Duodenal mucosa (tissue), 2 donors: ENCODE measurements at regions not wholly inside any gene's neighbourhood (a gene's known extent, or its start where the extent isn't known, plus 50 kb on each side); places are given as distances from the start of the nearest gene placed in this dataset.
"Not testable (repeated sequence)": the region's sequence is repeated elsewhere in the genome, so short reads cannot be mapped to it uniquely, and the experiment has no call there.

Experiments used
- H3K27ac ChIP-seq: one replicate; pipeline ENCODE4 v1.7.0; 2013; ENCODE audit warnings: low read depth, low read length
- H3K27me3 ChIP-seq, 2 donors: one replicate each; pipeline ENCODE4 v1.7.0; 2013; ENCODE audit warnings: low read length in 2 of 2, control low read depth in 1 of 2; ENCODE audit not compliant: insufficient read depth in 2 of 2, control insufficient read depth in 1 of 2
- H3K36me3 ChIP-seq, 2 donors: one replicate each; pipeline ENCODE4 v1.7.0; 2013; ENCODE audit warnings: low read length in 2 of 2, control low read depth in 1 of 2; ENCODE audit not compliant: insufficient read depth in 2 of 2, control insufficient read depth in 1 of 2
- H3K4me1 ChIP-seq, 2 donors: one replicate each; pipeline ENCODE4 v1.7.0; 2013; ENCODE audit warnings: low read length in 2 of 2, control low read depth in 1 of 2; ENCODE audit not compliant: insufficient read depth in 2 of 2, control insufficient read depth in 1 of 2
- H3K4me3 ChIP-seq, 2 donors: one replicate each; pipeline ENCODE4 v1.7.0; 2013; ENCODE audit warnings: low read length in 2 of 2, low read depth in 1 of 2
- H3K9ac ChIP-seq, 2 donors: one replicate each; pipeline ENCODE4 v1.7.0; 2013; ENCODE audit warnings: low read length in 2 of 2, low read depth in 1 of 2
- H3K9me3 ChIP-seq, 2 donors: one replicate each; pipeline ENCODE4 v1.7.0; 2013; ENCODE audit warnings: low read length in 2 of 2, control low read depth in 1 of 2; ENCODE audit not compliant: control insufficient read depth in 1 of 2

DNA sequence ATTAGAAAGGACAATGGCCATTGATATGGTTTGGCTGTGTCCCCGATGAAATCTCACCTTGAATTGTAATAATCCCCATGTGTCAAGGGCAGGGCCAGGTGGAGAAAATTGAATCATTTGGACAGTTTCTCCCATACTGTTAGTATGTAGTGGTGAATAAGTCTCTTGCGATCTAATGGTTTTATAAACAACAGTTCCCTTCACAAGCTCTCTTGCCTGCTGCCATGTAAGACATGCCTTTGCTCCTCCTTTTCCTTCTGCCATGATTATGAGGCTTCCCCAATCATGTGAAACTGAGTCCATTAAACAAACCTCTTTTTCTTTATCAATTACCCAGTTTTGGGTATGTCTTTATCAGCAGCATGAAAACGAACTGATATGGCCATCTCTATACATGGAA is 302.7 kb downstream of the SFMBT2 start:
- no peak overlapping the region for H3K27ac ChIP-seq
- H3K4me3 ChIP-seq: no peak overlapping the region
- no peaks in the 10 kb centered on the region for H3K4me1 ChIP-seq
- H3K36me3 ChIP-seq: no peaks in the 10 kb centered on the region
- no peaks in the 10 kb centered on the region for H3K27me3 ChIP-seq
- peaks cover 0 to 17% of the 10 kb centered on the region in 2 donors for H3K9me3 ChIP-seq
- no peak overlapping the region for H3K9ac ChIP-seq

DNA sequence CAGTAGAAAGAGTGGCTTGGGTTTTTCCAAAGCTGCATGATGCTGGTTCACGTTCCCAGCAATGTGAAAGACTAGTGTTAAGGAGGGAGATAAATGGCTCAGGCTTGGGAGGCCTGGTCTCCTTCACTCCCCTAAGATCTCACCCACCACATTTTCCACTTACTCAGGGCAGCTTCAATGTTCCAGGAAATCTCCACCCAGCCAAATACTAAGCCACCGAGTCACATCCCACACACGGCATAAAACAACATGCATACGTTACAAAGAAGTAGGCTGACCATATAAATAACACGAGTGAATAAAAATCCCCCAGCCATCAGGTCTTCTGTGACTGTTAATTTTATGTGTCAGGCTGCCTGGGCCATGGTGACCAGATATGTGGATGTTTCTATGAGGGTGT is 303.5 kb downstream of the SFMBT2 start:
- H3K27me3 ChIP-seq: no peaks in the 10 kb centered on the region
- no peak overlapping the region for H3K9ac ChIP-seq
- no peaks in the 10 kb centered on the region for H3K4me1 ChIP-seq
- no peak overlapping the region for H3K4me3 ChIP-seq
- no peak overlapping the region for H3K27ac ChIP-seq
- no peaks in the 10 kb centered on the region for H3K36me3 ChIP-seq
- peaks cover 0 to 19% of the 10 kb centered on the region in 2 donors for H3K9me3 ChIP-seq

- not testable (repeated sequence) for H3K27me3 ChIP-seq, H3K4me1 ChIP-seq, H3K4me3 ChIP-seq, H3K9ac ChIP-seq, H3K27ac ChIP-seq, H3K36me3 ChIP-seq
- H3K9me3 ChIP-seq: peaks cover 0 to 19% of the 10 kb centered on the region in 2 donors
Measured at GRCh38 chr10:7104379-7104778, 306.5 kb downstream of the SFMBT2 start.

DNA sequence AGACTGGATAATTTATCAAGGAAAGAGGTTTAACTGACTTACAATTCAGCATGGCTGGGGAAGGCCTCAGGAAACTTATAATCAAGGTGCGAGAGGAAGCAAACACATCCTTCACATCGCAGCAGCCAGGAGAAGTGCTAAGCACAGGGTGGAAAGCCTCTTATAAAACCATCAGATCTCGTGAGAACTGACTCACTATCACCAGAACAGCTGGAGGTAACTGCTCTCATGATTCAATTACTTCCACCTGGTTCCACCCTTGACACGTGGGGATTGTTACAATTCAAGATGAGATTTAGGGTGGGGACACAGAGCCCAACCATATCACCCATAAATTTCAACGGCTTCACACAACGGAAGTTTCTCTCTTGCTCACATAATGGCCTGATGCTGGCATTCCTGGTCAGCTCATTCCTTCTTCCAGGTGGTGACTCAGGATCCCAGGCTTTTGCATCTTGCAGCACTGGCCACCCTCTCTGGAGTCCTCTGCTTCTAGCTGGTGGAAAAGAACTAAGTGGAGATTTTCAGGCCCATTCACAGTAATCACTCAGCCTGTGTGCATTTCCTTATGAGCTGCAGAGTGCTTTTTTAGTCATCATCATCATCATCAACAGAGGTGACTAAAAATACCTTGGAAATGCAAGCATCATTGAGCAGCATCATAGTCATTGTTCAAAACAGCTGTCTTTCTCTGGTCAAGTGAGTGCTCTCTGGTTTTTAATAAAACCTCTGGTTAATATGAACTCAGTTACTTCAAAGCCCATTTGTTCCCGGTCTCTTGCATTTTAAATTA is 308.1 kb downstream of the SFMBT2 start:
- H3K27ac ChIP-seq: no peak overlapping the region
- no peaks in the 10 kb centered on the region for H3K27me3 ChIP-seq
- H3K9ac ChIP-seq: no peak overlapping the region
- peaks cover 0 to 23% of the 10 kb centered on the region in 2 donors for H3K9me3 ChIP-seq
- no peak overlapping the region for H3K4me3 ChIP-seq
- H3K4me1 ChIP-seq: no peaks in the 10 kb centered on the region
- H3K36me3 ChIP-seq: no peaks in the 10 kb centered on the region

DNA sequence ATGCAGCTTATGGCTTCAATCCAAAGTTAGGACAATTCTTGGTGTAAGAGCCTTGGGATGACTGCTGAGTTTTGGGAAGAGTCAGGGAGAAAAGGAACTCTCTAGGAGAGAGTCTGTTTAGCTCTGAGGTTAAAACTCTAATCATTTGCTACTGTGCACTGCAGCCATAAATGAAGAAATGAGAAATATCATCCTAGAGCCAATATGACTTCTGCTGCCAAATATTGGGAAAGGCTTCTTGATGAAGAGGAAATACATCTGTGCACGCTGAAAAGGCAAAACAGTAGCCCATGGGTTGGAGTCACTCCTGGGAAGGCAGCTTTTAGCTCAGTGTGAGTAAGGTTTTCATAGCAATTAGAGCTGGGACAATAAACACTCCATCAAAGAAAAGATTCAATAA is 308.8 kb downstream of the SFMBT2 start:
- H3K9ac ChIP-seq: no peak overlapping the region
- H3K4me3 ChIP-seq: no peak overlapping the region
- no peaks in the 10 kb centered on the region for H3K36me3 ChIP-seq
- H3K27me3 ChIP-seq: no peaks in the 10 kb centered on the region
- no peaks in the 10 kb centered on the region for H3K4me1 ChIP-seq
- no peak overlapping the region for H3K27ac ChIP-seq
- H3K9me3 ChIP-seq: peaks cover 0 to 23% of the 10 kb centered on the region in 2 donors

DNA sequence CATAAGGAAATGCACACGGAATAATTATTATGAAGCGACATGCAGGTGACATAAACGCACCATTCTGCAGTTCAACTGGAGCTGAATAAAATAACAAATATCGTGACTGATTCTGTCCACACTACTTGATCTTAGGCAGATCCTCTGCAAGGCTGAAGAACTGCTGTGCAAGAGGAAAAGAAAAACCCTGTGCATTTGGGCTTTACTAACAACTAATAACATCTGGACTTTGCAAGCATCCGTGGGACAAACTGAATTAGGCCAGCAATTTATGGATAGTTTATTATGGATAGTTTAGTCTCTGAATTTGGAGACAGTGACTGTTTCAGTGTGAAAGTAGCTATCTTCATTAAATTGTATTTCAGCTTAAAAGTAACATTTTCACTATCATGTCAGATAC is 309.4 kb downstream of the SFMBT2 start:
- Histone ChIP-seq H3K4me3 (no peak overlapping the region), H3K27ac (no peak overlapping the region), H3K9me3 (peaks cover 0 to 23% of the 10 kb centered on the region in 2 donors), H3K9ac (no peak overlapping the region), H3K4me1 (no peaks in the 10 kb centered on the region), H3K27me3 (no peaks in the 10 kb centered on the region), H3K36me3 (no peaks in the 10 kb centered on the region)

- Histone ChIP-seq H3K27me3 (no peaks in the 10 kb centered on the region), H3K4me3 (no peak overlapping the region), H3K9ac (no peak overlapping the region), H3K27ac (no peak overlapping the region), H3K4me1 (no peaks in the 10 kb centered on the region), H3K36me3 (no peaks in the 10 kb centered on the region), H3K9me3 (peaks cover 0 to 19% of the 10 kb centered on the region in 2 donors)
Measured at GRCh38 chr10:7100032-7100702, 310.7 kb downstream of the SFMBT2 start.

GRCh38 chr10:7098160-7098762 is 312.6 kb downstream of the SFMBT2 start:
- H3K4me3 ChIP-seq: no peak overlapping the region
- no peaks in the 10 kb centered on the region for H3K36me3 ChIP-seq
- H3K27me3 ChIP-seq: no peaks in the 10 kb centered on the region
- no peak overlapping the region for H3K9ac ChIP-seq
- no peaks in the 10 kb centered on the region for H3K4me1 ChIP-seq
- H3K27ac ChIP-seq: no peak overlapping the region
- H3K9me3 ChIP-seq: peaks cover 0 to 7% of the 10 kb centered on the region in 2 donors

- Histone ChIP-seq H3K27ac (no peak overlapping the region), H3K27me3 (no peaks in the 10 kb centered on the region), H3K36me3 (no peaks in the 10 kb centered on the region), H3K4me1 (no peaks in the 10 kb centered on the region), H3K4me3 (no peak overlapping the region), H3K9ac (no peak overlapping the region), H3K9me3 (peaks cover 0 to 8% of the 10 kb centered on the region in 2 donors)
Measured at GRCh38 chr10:7094781-7095180, 316.1 kb downstream of the SFMBT2 start.

DNA sequence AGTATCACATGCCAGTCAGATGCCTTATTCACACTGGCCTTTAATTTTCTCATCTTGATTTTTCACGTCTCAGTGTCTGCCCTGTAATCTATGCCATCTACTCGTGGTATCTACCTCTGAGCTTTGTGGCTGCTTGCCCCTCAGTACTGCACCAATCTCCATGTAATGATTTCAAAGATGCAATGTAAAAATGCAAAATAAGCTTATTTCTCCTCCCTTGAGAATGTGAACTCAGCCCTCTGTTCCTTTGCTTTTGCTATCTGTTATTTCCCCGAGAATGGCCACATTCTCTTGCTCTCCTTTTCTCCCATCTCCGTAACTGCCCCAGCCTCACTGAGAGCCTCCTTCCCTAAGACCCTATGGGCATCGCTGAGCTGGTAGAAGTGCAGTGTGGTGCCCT is 317.5 kb downstream of the SFMBT2 start:
- H3K4me1 ChIP-seq: no peaks in the 10 kb centered on the region
- peaks cover 0 to 13% of the 10 kb centered on the region in 2 donors for H3K9me3 ChIP-seq
- no peak overlapping the region for H3K9ac ChIP-seq
- H3K4me3 ChIP-seq: no peak overlapping the region
- H3K27ac ChIP-seq: no peak overlapping the region
- H3K36me3 ChIP-seq: no peaks in the 10 kb centered on the region
- no peaks in the 10 kb centered on the region for H3K27me3 ChIP-seq
